WERI-Rb-1 (cell line): ENCODE measurements at regions not wholly inside any gene's neighbourhood (a gene's known extent, or its start where the extent isn't known, plus 50 kb on each side); places are given as distances from the start of the nearest gene placed in this dataset.
"Not testable (repeated sequence)": the region's sequence is repeated elsewhere in the genome, so short reads cannot be mapped to it uniquely, and the experiment has no call there.

Source experiments
- DNase-seq: peaks from one replicate; pipeline ENCODE4 v3.0.0-alpha.2; 2020
- H3K27ac ChIP-seq: fragments of 250-450 bp; sonication (Bioruptor Pico); 2 replicates; pipeline ENCODE4 v1.5.1; 2020; ENCODE audit warnings: mild to moderate bottlenecking, moderate library complexity
- H3K27me3 ChIP-seq: fragments of 250-450 bp; sonication (Bioruptor Pico); 2 replicates; pipeline ENCODE4 v1.5.1; 2021; ENCODE audit warnings: mild to moderate bottlenecking, low read depth, moderate library complexity; ENCODE audit not compliant: insufficient read depth, severe bottlenecking
- H3K36me3 ChIP-seq: fragments of 250-450 bp; sonication (Bioruptor Pico); 2 replicates; pipeline ENCODE4 v1.5.1; 2020; ENCODE audit warnings: mild to moderate bottlenecking, moderate library complexity
- H3K4me3 ChIP-seq: 2 replicates; pipeline ENCODE4 v1.5.1; 2011; ENCODE audit warnings: low read depth, mild to moderate bottlenecking, control low read depth, low read length
- H3K9me3 ChIP-seq: fragments of 250-450 bp; sonication (Bioruptor Pico); 2 replicates; pipeline ENCODE4 v1.5.1; 2021; ENCODE audit warnings: mild to moderate bottlenecking, moderate library complexity; ENCODE audit not compliant: severe bottlenecking
- CTCF ChIP-seq: IDR thresholded peaks from 2 replicates; pipeline ENCODE4 v1.5.1; 2011; ENCODE audit warnings: low read depth, mild to moderate bottlenecking, control low read depth, inconsistent platforms, low read length

DNA sequence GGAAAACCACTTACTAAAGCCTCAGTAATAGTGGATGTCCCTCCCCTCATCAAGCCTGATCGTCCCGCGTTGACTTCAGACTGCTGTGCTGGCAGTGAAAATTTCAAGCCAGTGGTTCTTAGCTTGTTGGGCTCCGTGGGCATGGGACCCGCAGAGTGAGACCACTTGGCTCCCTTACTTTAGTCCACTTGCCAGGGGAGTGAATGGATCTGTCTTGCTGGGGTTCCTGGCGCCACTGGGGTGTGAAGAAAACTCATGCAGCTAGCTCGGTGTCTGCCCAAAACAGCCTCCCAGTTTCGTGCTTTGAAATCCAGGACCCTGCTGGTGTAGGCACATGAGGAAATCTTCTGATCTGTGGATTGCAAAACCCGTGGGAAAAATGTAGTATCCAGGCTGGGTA is 480.0 kb upstream of the IZUMO3 start:
- Histone ChIP-seq H3K27ac (no peak overlapping the region), H3K36me3 (no peaks in the 10 kb centered on the region), H3K4me3 (no peak overlapping the region), H3K27me3 (peaks cover 23% of the 10 kb centered on the region), H3K9me3 (no peaks in the 10 kb centered on the region)
- no peak for TF ChIP-seq CTCF
- no peak for DNase-seq

- no peaks in the 10 kb centered on the region for H3K9me3 ChIP-seq
- no peak overlapping the region for H3K27ac ChIP-seq
- TF ChIP-seq CTCF, result no peak
- H3K36me3 ChIP-seq, result no peaks in the 10 kb centered on the region
- peaks cover 23% of the 10 kb centered on the region for H3K27me3 ChIP-seq
- H3K4me3 ChIP-seq, result no peak overlapping the region
- DNase-seq, result no peak
Measured at GRCh38 chr9:25025156-25025555, 479.5 kb upstream of the IZUMO3 start.

- no peak for TF ChIP-seq CTCF
- H3K36me3 ChIP-seq, result no peaks in the 10 kb centered on the region
- DNase-seq, result no peak
- no peak overlapping the region for H3K4me3 ChIP-seq
- H3K9me3 ChIP-seq, result peaks cover 4% of the 10 kb centered on the region
- H3K27me3 ChIP-seq, result no peaks in the 10 kb centered on the region
- H3K27ac ChIP-seq, result no peak overlapping the region
Measured at GRCh38 chr9:25017779-25018178, 472.1 kb upstream of the IZUMO3 start.

- Histone ChIP-seq H3K27ac (no peak overlapping the region), H3K27me3 (peaks cover 16% of the 10 kb centered on the region), H3K36me3 (no peaks in the 10 kb centered on the region), H3K9me3 (no peaks in the 10 kb centered on the region), H3K4me3 (no peak overlapping the region)
- DNase-seq, result no peak
- no peak for TF ChIP-seq CTCF
Measured at GRCh38 chr9:25010027-25010662, 464.4 kb upstream of the IZUMO3 start.

DNA sequence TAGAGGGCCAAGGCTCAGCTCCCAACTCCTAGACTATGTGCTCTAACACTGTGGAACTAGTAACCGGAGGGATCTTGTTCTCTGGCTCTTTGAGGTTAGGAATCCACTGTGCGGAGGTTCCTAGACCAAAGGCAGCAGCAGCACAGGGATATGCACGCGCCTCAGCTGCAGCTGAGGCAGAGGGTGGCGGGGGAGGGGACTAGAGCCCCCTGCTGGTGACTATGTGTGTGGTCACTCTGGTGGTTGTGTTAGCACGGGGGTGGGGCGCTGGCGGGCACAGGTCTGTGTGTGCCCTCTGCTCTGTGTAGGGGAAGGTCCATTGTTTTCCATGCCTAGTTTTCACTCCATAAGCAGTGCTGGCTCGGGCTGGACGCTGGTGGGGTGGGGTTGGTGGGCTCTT is 458.0 kb upstream of the IZUMO3 start:
- peak; percentile 88 for TF ChIP-seq CTCF
- peak; percentile 43 for DNase-seq
- H3K27ac ChIP-seq, result no peak overlapping the region
- no peak overlapping the region for H3K4me3 ChIP-seq
- peaks cover 48% of the 10 kb centered on the region for H3K27me3 ChIP-seq
- no peaks in the 10 kb centered on the region for H3K36me3 ChIP-seq
- H3K9me3 ChIP-seq, result no peaks in the 10 kb centered on the region

GRCh38 chr9:24986331-24986730 is 440.6 kb upstream of the IZUMO3 start:
- no peaks in the 10 kb centered on the region for H3K9me3 ChIP-seq
- no peaks in the 10 kb centered on the region for H3K36me3 ChIP-seq
- DNase-seq, result no peak
- no peak overlapping the region for H3K4me3 ChIP-seq
- peaks cover 18% of the 10 kb centered on the region for H3K27me3 ChIP-seq
- no peak overlapping the region for H3K27ac ChIP-seq
- TF ChIP-seq CTCF, result no peak

GRCh38 chr9:24970780-24971179 is 425.1 kb upstream of the IZUMO3 start:
- not testable (repeated sequence) for H3K36me3 ChIP-seq, H3K4me3 ChIP-seq, H3K27ac ChIP-seq, H3K9me3 ChIP-seq, DNase-seq
- H3K27me3 ChIP-seq, result peaks cover 35% of the 10 kb centered on the region
